NOMO-1 treated with dmso at 0.1 percent for 144 hours (cell line): ENCODE measurements at regions not wholly inside any gene's neighbourhood (a gene's known extent, or its start where the extent isn't known, plus 50 kb on each side); places are given as distances from the start of the nearest gene placed in this dataset.
"Not testable (repeated sequence)": the region's sequence is repeated elsewhere in the genome, so short reads cannot be mapped to it uniquely, and the experiment has no call there.

Source experiments
- DNase-seq: peaks from one replicate; lab custom pipeline; 2025; ENCODE audit not compliant: unreplicated experiment; lab: John Stamatoyannopoulos, UW

- no peak for DNase-seq
Measured at GRCh38 chr10:35963685-35964084, 321.6 kb upstream of the FZD8 start.

- DNase-seq = no peak
Measured at GRCh38 chr10:35961501-35961900, 319.4 kb upstream of the FZD8 start.

- no peak for DNase-seq
Measured at GRCh38 chr10:35959252-35959651, 317.2 kb upstream of the FZD8 start.

- not testable (repeated sequence) for DNase-seq
Measured at GRCh38 chr10:35958609-35959008, 316.5 kb upstream of the FZD8 start.

GRCh38 chr10:35950701-35951100 lies 308.6 kb upstream of the FZD8 start:
- no peak for DNase-seq

GRCh38 chr10:35950226-35950625 lies 308.1 kb upstream of the FZD8 start:
- DNase-seq = no peak

- DNase-seq = no peak
Measured at GRCh38 chr10:35949811-35950211, 307.7 kb upstream of the FZD8 start.

- no peak for DNase-seq
Measured at GRCh38 chr10:35946556-35946955, 304.5 kb upstream of the FZD8 start.

GRCh38 chr10:35942057-35942456 lies 300.0 kb upstream of the FZD8 start:
- no peak for DNase-seq

- DNase-seq = no peak
Measured at GRCh38 chr10:35940141-35941041, 298.3 kb upstream of the FZD8 start.

- no peak for DNase-seq
Measured at GRCh38 chr10:35938160-35938559, 296.1 kb upstream of the FZD8 start.

GRCh38 chr10:35937546-35937945 lies 295.4 kb upstream of the FZD8 start:
- no peak for DNase-seq

- no peak for DNase-seq
Measured at GRCh38 chr10:35934642-35934995, 292.5 kb upstream of the FZD8 start.

- no peak for DNase-seq
Measured at GRCh38 chr10:35933940-35934641, 292.0 kb upstream of the FZD8 start.

GRCh38 chr10:35933491-35933890 lies 291.4 kb upstream of the FZD8 start:
- no peak for DNase-seq

GRCh38 chr10:35929962-35930361 lies 287.9 kb upstream of the FZD8 start:
- not testable (repeated sequence) for DNase-seq

- no peak for DNase-seq
Measured at GRCh38 chr10:35928748-35929147, 286.7 kb upstream of the FZD8 start.

- DNase-seq = no peak
Measured at GRCh38 chr10:35927990-35928488, 285.9 kb upstream of the FZD8 start.

- no peak for DNase-seq
Measured at GRCh38 chr10:35927341-35927740, 285.2 kb upstream of the FZD8 start.

- no peak for DNase-seq
Measured at GRCh38 chr10:35926846-35927245, 284.8 kb upstream of the FZD8 start.

GRCh38 chr10:35925493-35925892 lies 283.4 kb upstream of the FZD8 start:
- DNase-seq = no peak

GRCh38 chr10:35924759-35925158 lies 282.7 kb upstream of the FZD8 start:
- DNase-seq = no peak
